MCF 10A (cell line): ENCODE measurements at regions not wholly inside any gene's neighbourhood (a gene's known extent, or its start where the extent isn't known, plus 50 kb on each side); places are given as distances from the start of the nearest gene placed in this dataset.

Experiments used
- BruUV-seq: library from RNA; stranded (reverse); fragments of 400-500 nt; replicated peaks from 2 replicates; lab custom pipeline; 2021; lab: Mats Ljungman, UMichigan
- CTCF ChIA-PET: fragments of 300-600 bp; sonication (Branson Sonifier 250); formaldehyde crosslinking; extraction: SDS; loops from one replicate; lab custom pipeline; 2021; ENCODE audit warnings: antibody characterized with exemption, inconsistent platforms; lab: Yijun Ruan, JAX
- POLR2A ChIA-PET: fragments of 300-600, 350-650 bp; sonication (Branson Sonifier 250); formaldehyde crosslinking; extraction: SDS; loops from one replicate; lab custom pipeline; 2020; ENCODE audit warnings: antibody characterized with exemption, inconsistent platforms; lab: Yijun Ruan, JAX
- DNase-seq: peaks from one replicate; pipeline ENCODE4 v3.0.0-alpha.2; 2018; ENCODE audit not compliant: unreplicated experiment
- H3K27ac Mint-ChIP-seq: one replicate; pipeline ENCODE4 v1.8.0; 2022; ENCODE audit warnings: mild to moderate bottlenecking, low read depth, mixed read lengths; ENCODE audit not compliant: unreplicated experiment
- H3K27me3 Mint-ChIP-seq: one replicate; pipeline ENCODE4 v1.8.0; 2022; ENCODE audit warnings: mixed read lengths; ENCODE audit not compliant: insufficient read depth, unreplicated experiment
- H3K36me3 Mint-ChIP-seq: one replicate; pipeline ENCODE4 v1.8.0; 2022; ENCODE audit warnings: mild to moderate bottlenecking, moderate library complexity, mixed read lengths; ENCODE audit not compliant: insufficient read depth, unreplicated experiment
- H3K4me1 Mint-ChIP-seq: one replicate; pipeline ENCODE4 v1.8.0; 2022; ENCODE audit warnings: mixed read lengths; ENCODE audit not compliant: insufficient read depth, unreplicated experiment
- H3K4me3 Mint-ChIP-seq: one replicate; pipeline ENCODE4 v1.8.0; 2022; ENCODE audit warnings: mild to moderate bottlenecking, moderate library complexity, mixed read lengths; ENCODE audit not compliant: unreplicated experiment
- H3K9me3 Mint-ChIP-seq: one replicate; pipeline ENCODE4 v1.8.0; 2022; ENCODE audit warnings: mixed read lengths; ENCODE audit not compliant: unreplicated experiment
- intact Hi-C: fragments of 100-400 bp; cut with micrococcal nuclease; formaldehyde crosslinking; loops from 2 replicates; pipeline ENCODE4 v1.14.1; 2022
- TF ChIP-seq, protein P1 (sequence below): fragments of 200-600 bp; IDR thresholded peaks from one replicate; pipeline ENCODE4 v1.8.0; 2022; ENCODE audit warnings: antibody characterized with exemption, mild to moderate bottlenecking; ENCODE audit not compliant: unreplicated experiment

DNA sequence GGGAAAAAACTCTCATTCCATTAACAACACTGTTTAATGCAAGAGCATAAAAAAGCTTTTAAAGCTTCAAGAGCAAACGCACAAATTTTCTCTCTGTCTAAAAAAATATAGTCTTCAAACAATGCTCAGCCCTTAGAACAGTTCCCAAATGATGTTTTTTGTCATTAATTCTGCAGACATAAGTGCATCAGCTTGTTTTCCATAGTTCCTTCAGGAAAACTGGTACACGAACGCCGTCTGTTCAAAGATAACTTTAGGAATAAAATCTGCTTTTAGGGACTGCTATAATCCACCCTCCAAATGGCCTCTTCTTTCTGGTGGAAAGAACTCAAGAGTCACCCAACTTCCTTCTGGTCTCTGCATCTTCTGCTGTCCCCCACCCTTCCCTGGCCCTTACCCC is 98.2 kb upstream of the SLC66A3 start:
- intact Hi-C loops = no loop called here
- ChIA-PET POLR2A (no interaction called here), CTCF (no interaction called here)
- Mint-ChIP-seq H3K4me3 (no peak overlapping the region), H3K36me3 (no peaks in the 10 kb centered on the region), H3K27me3 (peaks cover 55% of the 10 kb centered on the region), H3K27ac (no peak overlapping the region), H3K4me1 (no peaks in the 10 kb centered on the region), H3K9me3 (peaks cover 9% of the 10 kb centered on the region)
- TF ChIP-seq, protein P1, sequence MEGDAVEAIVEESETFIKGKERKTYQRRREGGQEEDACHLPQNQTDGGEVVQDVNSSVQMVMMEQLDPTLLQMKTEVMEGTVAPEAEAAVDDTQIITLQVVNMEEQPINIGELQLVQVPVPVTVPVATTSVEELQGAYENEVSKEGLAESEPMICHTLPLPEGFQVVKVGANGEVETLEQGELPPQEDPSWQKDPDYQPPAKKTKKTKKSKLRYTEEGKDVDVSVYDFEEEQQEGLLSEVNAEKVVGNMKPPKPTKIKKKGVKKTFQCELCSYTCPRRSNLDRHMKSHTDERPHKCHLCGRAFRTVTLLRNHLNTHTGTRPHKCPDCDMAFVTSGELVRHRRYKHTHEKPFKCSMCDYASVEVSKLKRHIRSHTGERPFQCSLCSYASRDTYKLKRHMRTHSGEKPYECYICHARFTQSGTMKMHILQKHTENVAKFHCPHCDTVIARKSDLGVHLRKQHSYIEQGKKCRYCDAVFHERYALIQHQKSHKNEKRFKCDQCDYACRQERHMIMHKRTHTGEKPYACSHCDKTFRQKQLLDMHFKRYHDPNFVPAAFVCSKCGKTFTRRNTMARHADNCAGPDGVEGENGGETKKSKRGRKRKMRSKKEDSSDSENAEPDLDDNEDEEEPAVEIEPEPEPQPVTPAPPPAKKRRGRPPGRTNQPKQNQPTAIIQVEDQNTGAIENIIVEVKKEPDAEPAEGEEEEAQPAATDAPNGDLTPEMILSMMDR = no peak
- BruUV-seq = no TSS peak
- DNase-seq = no peak

DNA sequence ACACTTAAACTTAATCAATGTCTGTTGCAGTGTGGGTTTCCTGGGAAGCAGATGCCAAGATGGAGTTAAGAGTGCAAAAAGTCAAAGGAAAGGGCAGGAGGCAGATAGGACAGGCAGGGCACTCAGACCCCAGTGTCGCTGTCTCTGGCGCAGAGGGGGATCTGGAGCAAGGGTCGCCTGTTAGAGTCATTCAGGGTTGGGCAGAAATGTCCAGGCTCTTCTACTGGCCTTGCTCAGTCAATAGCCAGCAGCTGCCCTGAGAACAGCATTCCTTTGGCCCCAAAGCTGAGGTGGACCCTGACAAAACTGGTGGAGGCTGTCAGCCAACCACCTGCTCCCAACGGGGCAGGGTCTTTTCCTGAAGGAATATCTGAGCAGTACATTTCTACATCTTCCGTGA is 97.1 kb upstream of the SLC66A3 start:
- BruUV-seq = no TSS peak
- ChIA-PET CTCF (no interaction called here), POLR2A (no interaction called here)
- H3K4me3 Mint-ChIP-seq = no peak overlapping the region
- no peaks in the 10 kb centered on the region for H3K36me3 Mint-ChIP-seq
- peaks cover 65% of the 10 kb centered on the region for H3K27me3 Mint-ChIP-seq
- intact Hi-C loops = no loop called here
- no peak overlapping the region for H3K27ac Mint-ChIP-seq
- no peak for DNase-seq
- H3K9me3 Mint-ChIP-seq = peaks cover 9% of the 10 kb centered on the region
- TF ChIP-seq, protein P1 = no peak
- H3K4me1 Mint-ChIP-seq = no peaks in the 10 kb centered on the region

DNA sequence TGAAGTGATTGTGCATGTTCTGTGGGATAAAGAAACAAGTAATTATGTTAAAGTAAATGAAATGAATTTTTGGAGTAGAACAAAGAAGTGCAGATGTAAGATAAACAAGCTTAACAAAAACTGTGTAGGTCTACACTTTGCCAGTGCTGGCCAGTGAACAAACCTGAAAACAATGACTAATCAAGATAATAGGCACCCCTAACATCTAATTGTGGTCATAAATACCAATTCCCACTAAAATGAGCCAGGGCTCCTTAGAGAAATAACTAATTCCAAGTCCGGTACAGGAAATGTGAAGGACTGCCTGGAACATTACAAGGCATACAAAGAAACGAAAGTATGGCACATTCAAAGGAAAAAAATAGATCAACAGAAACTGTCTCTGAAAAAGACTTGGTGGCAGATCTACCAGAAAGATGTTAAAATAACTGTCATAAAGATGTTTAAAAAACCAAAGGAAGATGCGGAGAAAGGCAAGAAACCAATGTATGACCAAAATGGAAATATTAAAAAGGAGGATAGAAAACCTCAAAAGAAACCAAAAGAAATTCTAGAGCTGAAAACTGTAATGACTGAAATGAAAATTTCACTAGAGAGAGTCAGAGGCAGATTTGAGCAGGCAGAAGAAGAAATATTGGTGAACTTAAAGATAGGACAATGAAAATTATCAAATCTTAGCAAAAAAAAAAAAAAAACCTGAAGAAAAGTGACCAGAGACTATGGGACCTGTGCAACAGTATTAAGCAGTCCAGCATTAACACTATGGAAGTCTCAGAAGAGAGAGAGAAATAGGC is 94.7 kb upstream of the SLC66A3 start:
- TF ChIP-seq, protein P1 = no peak
- H3K27ac Mint-ChIP-seq = no peak overlapping the region
- CTCF ChIA-PET = interaction anchor here (0.7 kb wide), 1 partner anchor 58 kb away, joined by 3 read pairs; no protein-coding TSS in a partner anchor
- DNase-seq = no peak
- H3K36me3 Mint-ChIP-seq = no peaks in the 10 kb centered on the region
- H3K9me3 Mint-ChIP-seq = peaks cover 9% of the 10 kb centered on the region
- BruUV-seq = no TSS peak
- no peaks in the 10 kb centered on the region for H3K4me1 Mint-ChIP-seq
- H3K4me3 Mint-ChIP-seq = no peak overlapping the region
- intact Hi-C loops = no loop called here
- POLR2A ChIA-PET = interaction anchor here (0.6 to 0.7 kb wide), 2 partner anchors 56 to 99 kb away, joined by 3 to 4 read pairs; no protein-coding TSS in a partner anchor
- H3K27me3 Mint-ChIP-seq = peaks cover 90% of the 10 kb centered on the region

DNA sequence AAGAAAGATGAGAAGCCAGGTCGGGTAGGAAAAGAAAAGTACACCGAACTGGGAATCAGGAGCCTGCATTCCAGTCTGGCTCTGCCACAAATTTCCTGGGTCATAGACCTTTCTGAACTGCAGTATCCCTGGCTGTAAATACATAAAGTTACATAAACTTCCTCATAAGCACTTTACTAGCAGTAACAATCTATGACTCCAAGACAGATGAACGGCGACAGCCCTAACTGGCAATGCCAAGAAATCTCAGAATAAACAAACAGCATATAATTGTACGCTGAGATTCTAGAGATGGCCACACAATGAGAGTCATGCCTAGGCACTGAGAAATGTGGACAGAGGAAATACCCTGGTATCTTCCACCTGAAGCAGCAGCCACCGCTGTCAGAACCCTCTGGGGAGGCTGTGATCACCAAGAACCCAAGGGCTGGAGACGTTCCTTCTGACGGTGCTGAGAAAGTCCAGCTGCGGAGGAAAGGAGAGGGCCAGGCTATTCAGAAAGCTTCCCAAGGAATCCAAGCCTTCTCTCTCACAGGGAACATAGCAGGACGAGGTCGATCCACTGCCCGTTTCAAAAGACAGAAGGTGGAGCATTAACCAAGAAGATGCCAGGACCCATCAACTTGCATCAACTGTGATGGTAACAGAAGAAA is 89.3 kb upstream of the SLC66A3 start:
- Mint-ChIP-seq H3K27me3 (peaks cover 75% of the 10 kb centered on the region), H3K36me3 (no peaks in the 10 kb centered on the region), H3K27ac (no peak overlapping the region), H3K9me3 (peaks cover 2% of the 10 kb centered on the region), H3K4me3 (no peak overlapping the region), H3K4me1 (no peaks in the 10 kb centered on the region)
- DNase-seq = no peak
- ChIA-PET CTCF (no interaction called here), POLR2A (no interaction called here)
- intact Hi-C loops = no loop called here
- no TSS peak for BruUV-seq
- TF ChIP-seq, protein P1 = no peak
